HFF-Myc (cell line): ENCODE measurements at regions not wholly inside any gene's neighbourhood (a gene's known extent, or its start where the extent isn't known, plus 50 kb on each side); places are given as distances from the start of the nearest gene placed in this dataset.

ENCODE experiments used
- DNase-seq: peaks from one replicate; pipeline ENCODE4 v3.0.0-alpha.2; 2011; ENCODE audit warnings: low read depth; ENCODE audit errors: extremely low read depth
- H3K4me3 ChIP-seq: replicated peaks from 2 replicates; pipeline ENCODE4 v1.5.1; 2011; ENCODE audit warnings: low read depth, mild to moderate bottlenecking, control low read depth, low read length
- CTCF ChIP-seq: IDR thresholded peaks from 2 replicates; pipeline ENCODE4 v1.5.1; 2012; ENCODE audit warnings: mild to moderate bottlenecking, low read depth, low read length, control low read depth; ENCODE audit errors: missing control alignments

- H3K4me3 ChIP-seq = no peak overlapping the region
- DNase-seq = no peak
- no peak for TF ChIP-seq CTCF
Measured at GRCh38 chr3:135328036-135328435, 533.0 kb downstream of the EPHB1 start.

GRCh38 chr3:135329479-135329878, 534.4 kb downstream of the EPHB1 start:
- no peak for DNase-seq
- no peak for TF ChIP-seq CTCF

GRCh38 chr3:135337192-135337591, 542.1 kb downstream of the EPHB1 start:
- no peak for DNase-seq
- no peak for TF ChIP-seq CTCF
- H3K4me3 ChIP-seq = no peak overlapping the region

More at GRCh38 chr3:135329479-135329878, 534.4 kb downstream of the EPHB1 start:
- no peak overlapping the region for H3K4me3 ChIP-seq

GRCh38 chr3:135348690-135349089, 553.6 kb downstream of the EPHB1 start:
- no peak for DNase-seq
- no peak overlapping the region for H3K4me3 ChIP-seq
- TF ChIP-seq CTCF = no peak

GRCh38 chr3:135349254-135349948, 554.3 kb downstream of the EPHB1 start:
- no peak for TF ChIP-seq CTCF
- H3K4me3 ChIP-seq = no peak overlapping the region
- DNase-seq = no peak

- H3K4me3 ChIP-seq = no peak overlapping the region
- TF ChIP-seq CTCF = no peak
- DNase-seq = no peak
Measured at GRCh38 chr3:135352213-135352612, 557.2 kb downstream of the EPHB1 start.

GRCh38 chr3:135362889-135363288, 567.8 kb downstream of the EPHB1 start:
- H3K4me3 ChIP-seq = no peak overlapping the region
- no peak for DNase-seq
- TF ChIP-seq CTCF = no peak
